HL-60 (cell line): ENCODE measurements at regions not wholly inside any gene's neighbourhood (a gene's known extent, or its start where the extent isn't known, plus 50 kb on each side); places are given as distances from the start of the nearest gene placed in this dataset.

Experiments used
- DNase-seq, 2 experiments: peaks; one replicate each; pipeline ENCODE4 v3.0.0-alpha.2; 2010 to 2020; ENCODE audit warnings: low read depth in 1 of 2, low spot score in 1 of 2
- H3K27ac ChIP-seq: fragments of 250-450 bp; sonication (Bioruptor Pico); replicated peaks from 2 replicates; pipeline ENCODE4 v1.5.1; 2020; ENCODE audit warnings: mild to moderate bottlenecking, moderate library complexity
- H3K27me3 ChIP-seq: fragments of 250-450 bp; sonication (Bioruptor Pico); 2 replicates; pipeline ENCODE4 v1.5.1; 2021; ENCODE audit warnings: mild to moderate bottlenecking, moderate library complexity; ENCODE audit not compliant: insufficient read depth, poor library complexity, severe bottlenecking
- H3K4me3 ChIP-seq: replicated peaks from 2 replicates; pipeline ENCODE4 v1.5.1; 2011; ENCODE audit warnings: mild to moderate bottlenecking, control low read depth, low read length; ENCODE audit not compliant: insufficient read depth
- CTCF ChIP-seq: IDR thresholded peaks from one replicate; pipeline ENCODE4 v1.5.1; 2011; ENCODE audit warnings: low read length, control low read depth, inconsistent platforms; ENCODE audit not compliant: insufficient read depth
- GABPA ChIP-seq: IDR thresholded peaks from 2 replicates; pipeline ENCODE4 v1.6.1; 2012; ENCODE audit warnings: low read depth
- POLR2AphosphoS5 ChIP-seq: IDR thresholded peaks from 2 replicates; pipeline ENCODE4 v1.6.1; 2012; ENCODE audit warnings: low read depth
- REST ChIP-seq: IDR thresholded peaks from 2 replicates; pipeline ENCODE4 v1.6.1; 2012; ENCODE audit warnings: low read depth; ENCODE audit not compliant: insufficient replicate concordance
- SPI1 ChIP-seq: IDR thresholded peaks from 2 replicates; pipeline ENCODE4 v1.6.1; 2012; ENCODE audit warnings: low read depth, mild to moderate bottlenecking, borderline replicate concordance

- TF ChIP-seq CTCF, result no peak
- no peak for TF ChIP-seq GABPA
- TF ChIP-seq REST, result no peak
- no peak for TF ChIP-seq SPI1
- no peak for TF ChIP-seq POLR2AphosphoS5
- no peak for DNase-seq
- no peaks in the 10 kb centered on the region for H3K27me3 ChIP-seq
Observed at GRCh38 chr7:68429411-68430117, 1168.7 kb upstream of the AUTS2 start.

GRCh38 chr7:68432585-68432984 lies 1165.7 kb upstream of the AUTS2 start:
- Histone ChIP-seq H3K27me3 (no peaks in the 10 kb centered on the region), H3K4me3 (no peak overlapping the region), H3K27ac (no peak overlapping the region)
- TF ChIP-seq POLR2AphosphoS5, result no peak
- no peak for TF ChIP-seq CTCF
- TF ChIP-seq REST, result no peak
- no peak for TF ChIP-seq SPI1
- no peak for TF ChIP-seq GABPA
- DNase-seq, result no peak

More at GRCh38 chr7:68429411-68430117, 1168.7 kb upstream of the AUTS2 start:
- H3K27ac ChIP-seq, result no peak overlapping the region
- H3K4me3 ChIP-seq, result no peak overlapping the region

- DNase-seq, result no peak
- Histone ChIP-seq H3K27ac (no peak overlapping the region), H3K27me3 (no peaks in the 10 kb centered on the region), H3K4me3 (no peak overlapping the region)
- TF ChIP-seq POLR2AphosphoS5 (no peak), REST (no peak), CTCF (no peak), GABPA (no peak), SPI1 (no peak)
Observed at GRCh38 chr7:68433462-68434070, 1164.7 kb upstream of the AUTS2 start.
